ENCODE measurements at regions not wholly inside any gene's neighbourhood (a gene's known extent, or its start where the extent isn't known, plus 50 kb on each side); places are given as distances from the start of the nearest gene placed in this dataset.
"Not testable (repeated sequence)": the region's sequence is repeated elsewhere in the genome, so short reads cannot be mapped to it uniquely, and the experiment has no call there.

DNA sequence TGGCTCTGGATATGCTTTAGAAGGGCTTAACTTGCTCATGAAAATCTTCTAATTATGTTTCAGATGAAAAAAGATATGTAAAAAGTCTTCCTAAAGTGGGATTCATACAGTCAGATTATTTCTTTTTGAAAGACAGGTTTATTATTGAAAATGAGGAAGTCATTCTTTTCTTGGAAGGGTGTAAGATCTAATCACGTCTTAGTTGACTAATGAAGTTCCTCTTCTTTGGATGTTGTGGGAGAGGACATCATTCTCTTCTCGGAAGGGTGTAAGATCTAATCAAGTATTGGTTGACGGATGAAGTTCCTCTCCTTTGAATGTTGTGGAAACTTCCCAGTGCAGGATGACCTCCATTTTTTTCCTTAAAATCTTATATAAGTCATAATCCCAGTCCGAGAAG is 74.9 kb downstream of the ALG10 start:
- DNase-seq (ENCODE audit: low read depth in 3 of 3, low spot score in 2 of 3), result no peak

DNA sequence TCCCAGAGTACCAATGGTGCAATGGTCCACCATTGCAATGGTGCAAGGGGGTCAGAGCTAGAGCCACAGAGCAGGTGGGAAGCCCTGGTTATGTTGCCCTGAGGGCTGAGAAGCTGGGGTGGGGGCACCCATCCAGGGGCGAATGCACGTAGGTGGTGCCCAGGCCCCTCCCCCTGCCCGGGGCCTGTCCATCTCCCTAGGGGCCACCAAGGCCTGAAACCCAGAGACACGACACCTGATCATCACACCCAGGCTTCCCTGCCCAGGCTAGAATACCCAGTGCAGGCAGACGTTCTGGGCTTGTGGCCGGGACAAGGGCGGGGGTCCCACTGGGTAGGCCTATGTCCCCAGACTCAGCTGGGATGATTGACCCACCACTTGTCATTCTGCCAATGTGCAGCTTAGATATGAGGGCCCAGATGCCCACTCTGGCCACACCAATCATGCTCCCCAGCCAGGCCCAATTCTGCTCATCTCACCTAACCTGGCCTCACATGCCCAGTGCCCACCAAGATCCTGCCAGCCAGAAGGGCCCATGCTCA is 83.2 kb downstream of the ALG10 start:
- no peak for DNase-seq (ENCODE audit: low read depth in 3 of 3, low spot score in 2 of 3)

GRCh38 chr12:34106172-34106571 is 83.9 kb downstream of the ALG10 start:
- DNase-seq (ENCODE audit: low read depth in 3 of 3, low spot score in 2 of 3), result no peak

- DNase-seq (ENCODE audit: low read depth in 3 of 3, low spot score in 2 of 3), result no peak
Observed at GRCh38 chr12:34107016-34107415, 84.7 kb downstream of the ALG10 start.

DNA sequence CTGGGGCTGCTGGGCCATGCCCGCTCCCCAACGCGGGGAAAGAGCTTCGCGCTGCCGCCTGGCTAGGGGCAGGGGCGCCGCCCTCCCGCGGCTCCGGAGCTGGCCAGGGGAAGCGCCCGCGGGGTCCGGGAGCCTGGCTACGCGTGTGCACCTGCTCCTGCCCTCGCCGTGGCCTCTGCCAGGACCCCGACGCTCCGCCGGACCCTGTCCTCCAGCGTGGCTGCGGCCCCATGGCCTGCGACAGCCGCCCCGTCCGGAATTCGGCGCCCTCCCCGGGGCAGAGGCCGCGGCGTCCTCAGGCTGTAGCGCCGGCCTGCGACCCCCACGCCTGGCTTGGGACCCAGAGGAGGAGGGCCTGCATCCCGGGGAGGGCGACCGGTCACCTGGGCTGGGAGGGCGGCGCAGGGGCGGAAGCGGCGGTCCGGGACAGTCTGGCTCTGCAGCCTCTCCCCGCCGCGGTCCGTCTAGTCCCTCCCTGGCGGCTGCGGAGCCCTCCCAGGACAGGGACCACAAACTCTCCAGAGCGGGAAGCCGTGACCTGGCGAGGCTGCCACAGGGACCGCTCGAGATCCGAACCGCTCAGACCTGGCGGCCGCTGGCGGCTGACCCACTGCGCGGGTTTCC is 85.6 kb downstream of the ALG10 start:
- DNase-seq (ENCODE audit: low read depth in 3 of 3, low spot score in 2 of 3), result no peak

DNA sequence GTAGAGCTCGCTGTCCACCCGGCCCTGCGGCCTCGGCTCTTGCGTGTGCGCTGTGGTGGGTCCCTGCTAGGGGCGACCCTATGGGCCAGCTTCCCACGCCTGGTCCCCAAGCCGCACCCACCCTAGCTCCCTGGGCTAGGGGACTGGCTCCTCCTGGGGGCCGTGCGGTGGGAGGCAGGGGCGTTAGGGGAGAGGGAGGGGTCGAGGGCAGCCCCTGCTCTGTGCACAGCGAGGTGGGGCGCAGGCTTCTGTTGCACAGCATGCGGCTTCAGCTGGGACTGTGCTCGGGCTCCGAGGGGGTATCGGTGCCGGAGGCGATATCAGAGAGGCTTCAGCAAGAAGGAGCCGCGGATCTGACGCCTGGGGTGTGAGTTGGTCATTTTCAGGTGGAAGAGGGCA is 86.1 kb downstream of the ALG10 start:
- DNase-seq (ENCODE audit: low read depth in 3 of 3, low spot score in 2 of 3), result no peak

DNA sequence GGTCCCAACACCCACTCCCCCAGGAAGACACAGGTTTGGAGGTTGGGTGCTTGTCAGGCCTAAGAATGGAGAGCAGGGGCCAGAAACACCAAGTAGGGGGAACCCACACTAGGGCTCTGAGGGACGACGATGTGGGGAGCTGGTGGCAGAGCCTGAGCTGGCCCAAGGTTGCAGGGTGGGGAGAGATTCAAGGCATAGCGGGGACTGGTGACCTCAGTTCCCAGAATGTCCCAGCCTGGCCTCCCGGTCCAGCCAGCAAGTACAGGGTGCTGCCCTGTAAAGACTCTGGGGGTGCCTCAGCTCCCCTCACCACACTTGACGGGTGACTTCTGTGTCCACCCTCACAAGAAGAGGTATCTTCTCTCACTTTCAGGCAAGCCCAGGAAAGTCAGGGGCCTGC is 86.7 kb downstream of the ALG10 start:
- DNase-seq (ENCODE audit: low read depth in 3 of 3, low spot score in 2 of 3), result no peak

DNA sequence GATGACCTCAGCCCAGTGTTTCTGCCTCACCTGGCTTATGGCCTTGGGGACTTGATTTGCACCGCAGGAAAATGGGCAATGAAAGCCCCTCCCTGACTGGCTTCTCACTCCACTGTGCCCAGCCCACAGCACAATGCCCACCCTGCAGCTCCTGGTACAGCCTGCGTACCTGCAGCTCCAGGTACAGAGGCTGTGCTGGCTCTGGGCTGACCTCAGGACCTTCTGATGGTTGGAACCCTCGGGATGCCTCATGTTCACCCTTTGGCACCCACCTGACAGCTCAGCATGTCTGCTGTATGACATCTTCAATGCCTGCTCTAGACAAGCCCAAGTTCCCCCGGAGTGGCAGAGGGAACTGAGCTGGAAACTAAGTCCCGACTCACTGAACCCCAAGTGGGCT is 87.1 kb downstream of the ALG10 start:
- DNase-seq (ENCODE audit: low read depth in 3 of 3, low spot score in 2 of 3), result no peak

GRCh38 chr12:34109909-34110531 is 87.7 kb downstream of the ALG10 start:
- not testable (repeated sequence) for DNase-seq (ENCODE audit: low read depth in 3 of 3, low spot score in 2 of 3)

GRCh38 chr12:34119366-34119765 is 97.1 kb downstream of the ALG10 start:
- DNase-seq (ENCODE audit: low read depth in 3 of 3, low spot score in 2 of 3), result no peak

- DNase-seq (ENCODE audit: low read depth in 3 of 3, low spot score in 2 of 3), result no peak
Observed at GRCh38 chr12:34121360-34121759, 99.1 kb downstream of the ALG10 start.

DNA sequence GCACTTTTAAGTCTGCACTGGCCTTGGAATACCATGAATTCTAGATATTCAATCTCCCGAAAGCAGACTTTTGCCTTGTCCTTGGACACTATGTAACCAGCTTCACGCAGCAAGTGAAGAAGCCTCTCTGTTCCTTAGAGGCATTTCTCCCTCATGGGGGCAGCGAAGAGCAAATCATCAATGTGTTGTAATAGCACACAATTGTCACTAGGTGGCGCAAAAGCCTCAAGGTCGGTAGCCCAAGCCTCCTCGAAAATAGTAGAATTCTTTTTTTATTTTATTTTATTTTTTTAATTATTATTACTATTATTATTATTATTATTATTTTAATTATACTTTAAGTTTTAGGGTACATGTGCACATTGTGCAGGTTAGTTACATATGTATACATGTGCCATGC is 100.8 kb downstream of the ALG10 start:
- not testable (repeated sequence) for DNase-seq (ENCODE audit: low read depth in 3 of 3, low spot score in 2 of 3)

GRCh38 chr12:34124608-34125007 is 102.3 kb downstream of the ALG10 start:
- no peak for DNase-seq (ENCODE audit: low read depth in 3 of 3, low spot score in 2 of 3)

GRCh38 chr12:34126239-34126641 is 103.9 kb downstream of the ALG10 start:
- DNase-seq (ENCODE audit: low read depth in 3 of 3, low spot score in 2 of 3), result no peak

DNA sequence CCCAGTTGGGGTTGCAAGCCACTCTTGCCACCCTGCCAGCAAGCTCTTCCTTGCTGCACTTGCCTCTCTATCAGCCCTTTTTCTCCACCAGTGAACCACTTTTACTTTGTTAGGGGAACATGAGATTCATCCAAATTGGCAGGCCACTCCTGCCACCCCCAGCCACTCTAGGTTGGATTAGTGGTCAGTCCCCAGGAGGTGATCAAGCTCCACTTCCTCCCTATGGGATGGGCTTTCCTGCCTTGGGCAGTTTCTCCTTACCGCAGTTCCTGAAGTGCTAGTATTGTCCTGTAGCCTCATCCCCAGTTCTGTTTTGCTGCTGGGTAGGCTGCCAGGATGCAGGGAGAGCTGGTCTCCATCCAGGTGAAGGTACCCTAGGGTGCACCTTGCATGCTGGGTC is 104.5 kb downstream of the ALG10 start:
- no peak for DNase-seq (ENCODE audit: low read depth in 3 of 3, low spot score in 2 of 3)

DNA sequence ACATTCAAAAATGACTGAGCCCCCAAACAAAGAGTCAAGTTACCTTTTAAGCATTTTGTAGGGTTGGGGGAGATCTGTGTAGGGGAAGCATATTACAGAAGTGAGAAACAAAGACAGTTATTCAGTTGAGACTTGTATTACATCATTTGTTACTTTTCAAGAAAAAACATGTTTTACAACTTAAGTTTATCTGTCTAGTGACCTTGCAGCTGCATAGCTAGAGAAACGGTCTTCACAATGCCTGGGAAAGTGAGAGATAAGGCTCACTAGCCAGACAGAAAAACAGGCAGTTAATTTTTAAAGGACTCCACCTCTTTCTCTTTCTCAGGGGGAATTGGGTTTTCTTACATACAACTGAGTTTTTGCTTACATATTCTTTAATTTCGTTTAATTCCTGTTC is 105.1 kb downstream of the ALG10 start:
- DNase-seq (ENCODE audit: low read depth in 3 of 3, low spot score in 2 of 3), result not testable (repeated sequence)

GRCh38 chr12:34142430-34142829 is 120.1 kb downstream of the ALG10 start:
- DNase-seq (ENCODE audit: low read depth in 3 of 3, low spot score in 2 of 3), result no peak

DNA sequence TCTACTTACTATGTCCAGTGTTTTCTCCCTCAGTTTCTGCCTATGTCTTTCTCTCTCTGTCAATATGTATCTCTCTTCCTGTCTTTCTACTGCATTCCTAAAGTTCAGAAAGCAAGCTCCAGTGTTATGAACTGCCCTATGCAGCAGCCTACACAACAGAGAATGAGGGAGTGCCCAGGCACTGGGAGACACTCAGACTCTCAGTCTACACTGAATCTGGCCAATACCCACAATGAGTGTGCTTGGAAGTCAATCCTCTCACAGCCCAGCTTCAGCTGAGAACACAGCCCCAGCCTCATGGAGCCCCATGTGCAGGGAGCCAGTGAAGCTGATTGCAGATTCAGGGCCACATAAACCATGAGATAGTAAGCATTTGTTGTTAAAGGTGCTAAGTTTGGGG is 128.7 kb downstream of the ALG10 start:
- DNase-seq (ENCODE audit: low read depth in 3 of 3, low spot score in 2 of 3), result no peak

- no peak for DNase-seq (ENCODE audit: low read depth in 3 of 3, low spot score in 2 of 3)
Observed at GRCh38 chr12:34163443-34163842, 141.1 kb downstream of the ALG10 start.

- no peak for DNase-seq (ENCODE audit: low read depth in 3 of 3, low spot score in 2 of 3)
Observed at GRCh38 chr12:34166427-34167060, 144.2 kb downstream of the ALG10 start.

- DNase-seq (ENCODE audit: low read depth in 3 of 3, low spot score in 2 of 3), result not testable (repeated sequence)
Observed at GRCh38 chr12:34168507-34168906, 146.2 kb downstream of the ALG10 start.

GRCh38 chr12:34186492-34186891 is 164.2 kb downstream of the ALG10 start:
- DNase-seq (ENCODE audit: low read depth in 3 of 3, low spot score in 2 of 3), result no peak
